MM.1S (cell line): ENCODE measurements at regions not wholly inside any gene's neighbourhood (a gene's known extent, or its start where the extent isn't known, plus 50 kb on each side); places are given as distances from the start of the nearest gene placed in this dataset.
"Not testable (repeated sequence)": the region's sequence is repeated elsewhere in the genome, so short reads cannot be mapped to it uniquely, and the experiment has no call there.

ENCODE experiments used
- DNase-seq: peaks from one replicate; pipeline ENCODE4 v3.0.0-alpha.2; 2015
- H2AFZ ChIP-seq: fragments of 300-600 bp; sonication (generic); 2 replicates; pipeline ENCODE4 v1.6.0; 2016; ENCODE audit warnings: antibody characterized with exemption, low read length
- H3F3A ChIP-seq: fragments of 300-600 bp; sonication (generic); 2 replicates; pipeline ENCODE4 v1.6.1; 2016; ENCODE audit warnings: mild to moderate bottlenecking, antibody characterized with exemption, low read length, moderate library complexity, mixed read lengths; ENCODE audit not compliant: insufficient read depth
- H3K27ac ChIP-seq: fragments of 300-600 bp; sonication (generic); 2 replicates; pipeline ENCODE4 v1.5.1; 2016; ENCODE audit warnings: mild to moderate bottlenecking, low read length
- H3K27me3 ChIP-seq: fragments of 300-600 bp; sonication (generic); replicated peaks from 2 replicates; pipeline ENCODE4 v1.6.0; 2016; ENCODE audit warnings: low read length; ENCODE audit not compliant: insufficient read depth
- H3K36me3 ChIP-seq: fragments of 300-600 bp; sonication (generic); replicated peaks from 2 replicates; pipeline ENCODE4 v1.6.1; 2016; ENCODE audit warnings: mild to moderate bottlenecking, low read length, mixed read lengths; ENCODE audit not compliant: insufficient read depth
- H3K4me1 ChIP-seq: fragments of 300-600 bp; sonication (generic); 2 replicates; pipeline ENCODE4 v1.6.1; 2016; ENCODE audit warnings: low read length, mixed read lengths
- H3K4me2 ChIP-seq: fragments of 300-600 bp; sonication (generic); 2 replicates; pipeline ENCODE4 v1.6.0; 2016; ENCODE audit warnings: low read depth, low read length
- H3K4me3 ChIP-seq: fragments of 300-600 bp; sonication (generic); 2 replicates; pipeline ENCODE4 v1.5.1; 2016; ENCODE audit warnings: low read length, mixed read lengths
- H3K79me2 ChIP-seq: fragments of 300-600 bp; sonication (generic); 2 replicates; pipeline ENCODE4 v1.6.1; 2016; ENCODE audit warnings: mixed run types, low read length, mixed read lengths
- H3K9ac ChIP-seq: fragments of 300-600 bp; sonication (generic); 2 replicates; pipeline ENCODE4 v1.6.1; 2016; ENCODE audit warnings: low read length, mixed read lengths
- H3K9me2 ChIP-seq: fragments of 300-600 bp; sonication (generic); replicated peaks from 2 replicates; pipeline ENCODE4 v1.6.1; 2016; ENCODE audit warnings: mild to moderate bottlenecking, low read length, mixed read lengths; ENCODE audit not compliant: insufficient read depth
- H3K9me3 ChIP-seq: fragments of 300-600 bp; sonication (generic); replicated peaks from 2 replicates; pipeline ENCODE4 v1.6.1; 2016; ENCODE audit warnings: mild to moderate bottlenecking, low read length, mixed read lengths; ENCODE audit not compliant: insufficient read depth
- H4K20me1 ChIP-seq: fragments of 300-600 bp; sonication (generic); 2 replicates; pipeline ENCODE4 v1.6.1; 2016; ENCODE audit warnings: mild to moderate bottlenecking, low read length, moderate library complexity, mixed read lengths; ENCODE audit not compliant: insufficient read depth
- CTCF ChIP-seq: fragments of 300-600 bp; sonication (generic); IDR thresholded peaks from 2 replicates; pipeline ENCODE4 v1.5.1; 2016; ENCODE audit warnings: antibody characterized with exemption, low read length, mixed read lengths
- EZH2 ChIP-seq: fragments of 300-600 bp; sonication (generic); optimal IDR thresholded peaks from 2 replicates; pipeline ENCODE3; 2017; ENCODE audit warnings: low read depth, mild to moderate bottlenecking, antibody characterized with exemption, low read length, mixed read lengths
- EZH2phosphoT487 ChIP-seq: fragments of 300-600 bp; sonication (generic); IDR thresholded peaks from 2 replicates; pipeline ENCODE4 v1.6.1; 2018; ENCODE audit warnings: antibody characterized with exemption, low read length

GRCh38 chr2:35116151-35116550 lies 1239.4 kb upstream of the CRIM1 start:
- H3K4me1 ChIP-seq, result peaks cover 24% of the 10 kb centered on the region
- no peaks in the 10 kb centered on the region for H3K9me3 ChIP-seq
- peak; percentile 84 for DNase-seq
- no peak overlapping the region for H3K9ac ChIP-seq
- H3K4me3 ChIP-seq, result no peak overlapping the region
- no peaks in the 10 kb centered on the region for H4K20me1 ChIP-seq
- H3K27me3 ChIP-seq, result no peaks in the 10 kb centered on the region
- peak overlapping the region; percentile 58; the same call in 1 of the 2 replicates for H3K27ac ChIP-seq
- H3F3A ChIP-seq, result 0 out of 2 replicates have a peak, but pooled peaks cover 8% of the 10 kb centered on the region
- H3K36me3 ChIP-seq, result no peaks in the 10 kb centered on the region
- no peaks in the 10 kb centered on the region for H3K9me2 ChIP-seq
- peak overlapping the region; percentile 18 for H3K4me2 ChIP-seq
- H3K79me2 ChIP-seq, result no peaks in the 10 kb centered on the region
- TF ChIP-seq CTCF, result no peak
- TF ChIP-seq EZH2phosphoT487, result no peak
- TF ChIP-seq EZH2, result no peak
- peak overlapping the region; percentile 59 for H2AFZ ChIP-seq

GRCh38 chr2:35114765-35115164 lies 1240.8 kb upstream of the CRIM1 start:
- H3K4me3 ChIP-seq, result no peak overlapping the region
- peak overlapping the region; percentile 59 for H2AFZ ChIP-seq
- H3K36me3 ChIP-seq, result no peaks in the 10 kb centered on the region
- peaks cover 24% of the 10 kb centered on the region for H3K4me1 ChIP-seq
- H3K9me3 ChIP-seq, result no peaks in the 10 kb centered on the region
- TF ChIP-seq CTCF, result peak; percentile 68
- no peak for TF ChIP-seq EZH2
- H3K9me2 ChIP-seq, result no peaks in the 10 kb centered on the region
- H3K9ac ChIP-seq, result no peak overlapping the region
- 0 out of 2 replicates have a peak overlapping the region, but pooled peaks have one; percentile 13 for H3K4me2 ChIP-seq
- H4K20me1 ChIP-seq, result no peaks in the 10 kb centered on the region
- no peaks in the 10 kb centered on the region for H3K79me2 ChIP-seq
- peak; percentile 60 for DNase-seq
- peak overlapping the region; percentile 58; the same call in 1 of the 2 replicates for H3K27ac ChIP-seq
- H3K27me3 ChIP-seq, result no peaks in the 10 kb centered on the region
- H3F3A ChIP-seq, result 0 out of 2 replicates have a peak, but pooled peaks cover 8% of the 10 kb centered on the region

DNA sequence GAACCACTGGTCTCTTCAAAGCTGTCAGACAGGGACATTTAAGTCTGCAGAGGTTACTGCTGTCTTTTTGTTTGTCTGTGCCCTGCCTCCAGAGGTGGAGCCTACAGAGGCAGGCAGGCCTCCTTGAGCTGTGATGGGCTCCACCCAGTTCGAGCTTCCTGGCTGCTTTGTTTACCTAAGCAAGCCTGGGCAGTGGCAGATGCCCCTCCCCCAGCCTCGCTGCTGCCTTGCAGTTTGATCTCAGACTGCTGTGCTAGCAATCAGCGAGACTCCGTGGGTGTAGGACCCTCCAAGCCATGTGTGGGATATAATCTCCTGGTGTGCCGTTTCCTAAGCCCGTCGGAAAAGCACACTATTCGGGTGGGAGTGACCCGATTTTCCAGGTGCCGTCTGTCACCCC lies 1243.2 kb upstream of the CRIM1 start:
- H3F3A ChIP-seq, H3K9me2 ChIP-seq, H4K20me1 ChIP-seq, H3K9ac ChIP-seq, H3K27ac ChIP-seq, H3K79me2 ChIP-seq, H3K36me3 ChIP-seq, H2AFZ ChIP-seq, H3K4me2 ChIP-seq, H3K4me3 ChIP-seq, H3K9me3 ChIP-seq, H3K27me3 ChIP-seq, DNase-seq: not testable (repeated sequence)
- H3K4me1 ChIP-seq, result peaks cover 24% of the 10 kb centered on the region

- H3K27ac ChIP-seq, result no peak overlapping the region
- no peaks in the 10 kb centered on the region for H3K27me3 ChIP-seq
- H3K9ac ChIP-seq, result no peak overlapping the region
- H3K79me2 ChIP-seq, result no peaks in the 10 kb centered on the region
- H3F3A ChIP-seq, result no peaks in the 10 kb centered on the region
- no peaks in the 10 kb centered on the region for H4K20me1 ChIP-seq
- H3K4me2 ChIP-seq, result peak overlapping the region; percentile 5; the same call in 1 of the 2 replicates
- no peak overlapping the region for H2AFZ ChIP-seq
- no peak for TF ChIP-seq EZH2phosphoT487
- TF ChIP-seq EZH2, result no peak
- TF ChIP-seq CTCF, result no peak
- H3K4me3 ChIP-seq, result no peak overlapping the region
- peaks cover 22% of the 10 kb centered on the region for H3K4me1 ChIP-seq
- no peak for DNase-seq
- no peaks in the 10 kb centered on the region for H3K9me3 ChIP-seq
- no peaks in the 10 kb centered on the region for H3K36me3 ChIP-seq
- H3K9me2 ChIP-seq, result no peaks in the 10 kb centered on the region
These were observed 1251.3 kb upstream of the CRIM1 start for GRCh38 chr2:35104309-35104708.
